GM12878 (cell line): ENCODE measurements at regions not wholly inside any gene's neighbourhood (a gene's known extent, or its start where the extent isn't known, plus 50 kb on each side); places are given as distances from the start of the nearest gene placed in this dataset.

Experiments
- CHD2 ChIP-seq: IDR thresholded peaks from 2 replicates; pipeline ENCODE4 v1.6.1; 2011; ENCODE audit warnings: low read depth, low read length, improper control_type of control experiment, borderline replicate concordance
- CTCF ChIP-seq, 3 experiments: IDR thresholded peaks in 2 of 3; conservative IDR thresholded peaks in 1 of 3; 2 replicates each; pipeline ENCODE4 v1.5.1; 2011; ENCODE audit warnings: low read depth in 3 of 3, low read length in 3 of 3, mild to moderate bottlenecking in 3 of 3, control low read depth in 2 of 3, moderate library complexity in 2 of 3, inconsistent platforms in 1 of 3, mixed read lengths in 1 of 3; ENCODE audit not compliant: control insufficient read depth in 2 of 3, insufficient read depth in 1 of 3; ENCODE audit errors: extremely low read depth in 1 of 3
- EZH2 ChIP-seq: IDR thresholded peaks from 2 replicates; pipeline ENCODE4 v1.6.1; 2012; ENCODE audit warnings: low read depth, mild to moderate bottlenecking, control low read depth, inconsistent platforms, low read length, borderline replicate concordance; ENCODE audit not compliant: control insufficient read depth
- FOXM1 ChIP-seq: IDR thresholded peaks from 2 replicates; pipeline ENCODE4 v1.6.1; 2012; ENCODE audit warnings: low read depth, mild to moderate bottlenecking, inconsistent platforms, low read length, moderate library complexity
- JUNB ChIP-seq: IDR thresholded peaks from 2 replicates; pipeline ENCODE4 v1.6.1; 2016; ENCODE audit warnings: antibody characterized with exemption, mild to moderate bottlenecking
- MYC ChIP-seq: IDR thresholded peaks from 2 replicates; pipeline ENCODE4 v1.6.1; 2011; ENCODE audit warnings: mild to moderate bottlenecking, low read length, moderate library complexity, inconsistent platforms; ENCODE audit not compliant: insufficient read depth, insufficient replicate concordance, insufficient read length, severe bottlenecking
- NFYB ChIP-seq: IDR thresholded peaks from 2 replicates; pipeline ENCODE4 v1.6.1; 2011; ENCODE audit warnings: low read depth, mild to moderate bottlenecking, low read length, improper control_type of control experiment, moderate library complexity; ENCODE audit not compliant: insufficient read depth
- PML ChIP-seq: IDR thresholded peaks from 2 replicates; pipeline ENCODE4 v1.6.1; 2012; ENCODE audit warnings: low read length, inconsistent platforms
- POLR2A ChIP-seq: IDR thresholded peaks from 2 replicates; pipeline ENCODE4 v1.6.1; 2011; ENCODE audit warnings: low read depth, mild to moderate bottlenecking, low read length
- POLR2AphosphoS5 ChIP-seq: IDR thresholded peaks from 2 replicates; pipeline ENCODE4 v1.6.1; 2011; ENCODE audit warnings: mild to moderate bottlenecking, low read length, inconsistent platforms
- SIN3A ChIP-seq: IDR thresholded peaks from 2 replicates; pipeline ENCODE4 v1.6.1; 2012; ENCODE audit warnings: low read depth, low read length, improper control_type of control experiment
- SMC3 ChIP-seq: IDR thresholded peaks from 2 replicates; pipeline ENCODE4 v1.6.1; 2011; ENCODE audit warnings: low read length, improper control_type of control experiment, borderline replicate concordance
- ZBTB33 ChIP-seq: fragments of 450-650 bp; IDR thresholded peaks from 2 replicates; pipeline ENCODE4 v1.6.1; 2017; ENCODE audit warnings: mild to moderate bottlenecking

DNA sequence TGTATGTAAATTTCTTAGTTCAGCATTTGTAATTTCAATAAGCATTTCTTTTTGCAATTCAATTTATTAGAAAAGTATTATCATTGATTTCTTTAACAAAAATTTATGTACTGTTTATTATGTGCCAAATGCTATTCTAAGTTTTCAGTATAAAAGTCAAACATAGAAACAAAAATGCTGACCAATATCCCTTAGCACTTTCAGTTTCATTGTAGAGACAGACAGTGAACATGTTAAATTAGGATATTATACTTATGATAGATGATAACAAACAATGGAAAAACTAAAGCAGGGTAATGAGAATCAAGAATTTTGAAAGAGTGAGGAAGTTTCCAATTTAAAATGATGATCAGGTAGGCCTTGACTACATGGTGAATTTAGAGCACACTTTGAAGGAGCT, 1106.0 kb downstream of the TAF11L14 start:
- TF ChIP-seq CTCF (IDR thresholded peaks at IDR 0.05 in 2 of 3, conservative IDR thresholded peaks at IDR 0.05 in 1 of 3; ENCODE audit: control insufficient read depth in 2 of 3, extremely low read depth in 1 of 3, insufficient read depth in 1 of 3, low read depth in 3 of 3, low read length in 3 of 3): no peak
- TF ChIP-seq CHD2: no peak
- no peak for TF ChIP-seq ZBTB33
- no peak for TF ChIP-seq POLR2A
- no peak for TF ChIP-seq POLR2AphosphoS5
- TF ChIP-seq SIN3A: no peak
- TF ChIP-seq SMC3: no peak
- TF ChIP-seq NFYB: no peak
- TF ChIP-seq PML: no peak
- 0 out of 2 replicates have a peak, but pooled peaks have one; percentile 23 for TF ChIP-seq JUNB
- TF ChIP-seq FOXM1: no peak
- TF ChIP-seq MYC: no peak
- TF ChIP-seq EZH2: no peak
